Upper lobe of left lung (tissue), 4 donors: ENCODE measurements at regions not wholly inside any gene's neighbourhood (a gene's known extent, or its start where the extent isn't known, plus 50 kb on each side); places are given as distances from the start of the nearest gene placed in this dataset.

Experiments
- EP300 ChIP-seq, 4 donors: sonication (generic); formaldehyde crosslinking; IDR thresholded peaks; one replicate each; pipeline ENCODE4 v1.5.1; 2017; ENCODE audit warnings: antibody characterized with exemption in 4 of 4, control low read depth in 2 of 4
- TF ChIP-seq, protein P1 (sequence below), 6 experiments: fragments of 450-650 bp in 4 of 6; fragments of 200-600 bp in 2 of 6; sonication (generic) in 2 of 6; IDR thresholded peaks; one replicate each; pipeline ENCODE4 v1.5.1; 2016 to 2019; ENCODE audit warnings: antibody characterized with exemption in 6 of 6

DNA sequence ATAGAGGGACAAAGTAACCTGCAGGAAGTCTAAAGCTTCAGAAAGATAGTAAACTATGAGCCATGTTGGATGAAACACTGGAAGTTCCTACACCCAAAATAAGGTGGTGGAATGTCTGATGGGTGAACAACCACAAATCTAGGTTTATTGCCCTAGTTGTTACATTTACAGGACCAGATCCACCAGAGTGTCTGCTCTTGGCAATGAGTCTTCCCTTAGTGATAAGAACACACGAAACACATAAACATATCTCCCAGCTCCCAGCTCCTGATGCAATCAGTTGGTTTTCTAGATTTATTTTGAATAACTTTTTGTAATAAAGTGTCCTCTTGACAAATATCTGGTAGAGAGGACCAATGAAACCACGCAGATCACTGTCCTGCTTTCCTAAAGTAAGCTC lies 329.7 kb upstream of the WWC1 start:
- TF ChIP-seq EP300 (IDR thresholded peaks at IDR 0.05): no peak
- TF ChIP-seq, protein P1, sequence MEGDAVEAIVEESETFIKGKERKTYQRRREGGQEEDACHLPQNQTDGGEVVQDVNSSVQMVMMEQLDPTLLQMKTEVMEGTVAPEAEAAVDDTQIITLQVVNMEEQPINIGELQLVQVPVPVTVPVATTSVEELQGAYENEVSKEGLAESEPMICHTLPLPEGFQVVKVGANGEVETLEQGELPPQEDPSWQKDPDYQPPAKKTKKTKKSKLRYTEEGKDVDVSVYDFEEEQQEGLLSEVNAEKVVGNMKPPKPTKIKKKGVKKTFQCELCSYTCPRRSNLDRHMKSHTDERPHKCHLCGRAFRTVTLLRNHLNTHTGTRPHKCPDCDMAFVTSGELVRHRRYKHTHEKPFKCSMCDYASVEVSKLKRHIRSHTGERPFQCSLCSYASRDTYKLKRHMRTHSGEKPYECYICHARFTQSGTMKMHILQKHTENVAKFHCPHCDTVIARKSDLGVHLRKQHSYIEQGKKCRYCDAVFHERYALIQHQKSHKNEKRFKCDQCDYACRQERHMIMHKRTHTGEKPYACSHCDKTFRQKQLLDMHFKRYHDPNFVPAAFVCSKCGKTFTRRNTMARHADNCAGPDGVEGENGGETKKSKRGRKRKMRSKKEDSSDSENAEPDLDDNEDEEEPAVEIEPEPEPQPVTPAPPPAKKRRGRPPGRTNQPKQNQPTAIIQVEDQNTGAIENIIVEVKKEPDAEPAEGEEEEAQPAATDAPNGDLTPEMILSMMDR (IDR thresholded peaks at IDR 0.05): no peak
